Caco-2 (cell line): ENCODE measurements at regions not wholly inside any gene's neighbourhood (a gene's known extent, or its start where the extent isn't known, plus 50 kb on each side); places are given as distances from the start of the nearest gene placed in this dataset.

Experiments
- BruUV-seq: library from RNA; stranded (reverse); fragments of 400-500 nt; replicated peaks from 2 replicates; lab custom pipeline; 2021; lab: Mats Ljungman, UMichigan
- CTCF ChIA-PET: fragments of 300-600 bp; sonication (Branson Sonifier 250); formaldehyde crosslinking; loops from one replicate; lab custom pipeline; 2022; ENCODE audit warnings: antibody characterized with exemption; lab: Charles Lee
- POLR2A ChIA-PET: fragments of 300-600 bp; sonication (Branson Sonifier 250); formaldehyde crosslinking; loops from one replicate; lab custom pipeline; 2022; ENCODE audit warnings: antibody characterized with exemption; lab: Charles Lee
- DNase-seq, 2 experiments: peaks; one replicate each; pipeline versions ENCODE4 v3.0.0 to v3.0.0-alpha.2; 2020 to 2022
- H3K27me3 ChIP-seq: replicated peaks from 2 replicates; pipeline ENCODE4 v1.6.0; 2011; ENCODE audit warnings: low read length; ENCODE audit not compliant: control insufficient read depth, insufficient read depth
- H3K36me3 ChIP-seq: 2 replicates; pipeline ENCODE4 v1.5.1; 2011; ENCODE audit warnings: low read length; ENCODE audit not compliant: control insufficient read depth, insufficient read depth
- H3K4me1 ChIP-seq: fragments of 250-450 bp; sonication (Bioruptor Pico); 2 replicates; pipeline ENCODE4 v1.5.1; 2020; ENCODE audit warnings: mild to moderate bottlenecking
- H3K4me3 ChIP-seq: 2 replicates; pipeline ENCODE4 v1.5.1; 2011; ENCODE audit warnings: low read depth, mild to moderate bottlenecking, control low read depth, low read length
- H3K9me3 ChIP-seq: fragments of 250-450 bp; sonication (Bioruptor Pico); 2 replicates; pipeline ENCODE4 v1.5.1; 2020; ENCODE audit warnings: mild to moderate bottlenecking, moderate library complexity
- H3K27ac Mint-ChIP-seq: one replicate; pipeline ENCODE4 v1.8.0; 2022; ENCODE audit warnings: mixed read lengths; ENCODE audit not compliant: unreplicated experiment
- H3K27me3 Mint-ChIP-seq: one replicate; pipeline ENCODE4 v1.8.0; 2022; ENCODE audit warnings: mixed read lengths; ENCODE audit not compliant: insufficient read depth, unreplicated experiment
- H3K36me3 Mint-ChIP-seq: one replicate; pipeline ENCODE4 v1.8.0; 2022; ENCODE audit warnings: mild to moderate bottlenecking, mixed read lengths; ENCODE audit not compliant: insufficient read depth, unreplicated experiment
- H3K4me1 Mint-ChIP-seq: one replicate; pipeline ENCODE4 v1.8.0; 2022; ENCODE audit warnings: low read depth, mixed read lengths; ENCODE audit not compliant: unreplicated experiment
- H3K4me3 Mint-ChIP-seq: one replicate; pipeline ENCODE4 v1.8.0; 2022; ENCODE audit warnings: mild to moderate bottlenecking, moderate library complexity, mixed read lengths; ENCODE audit not compliant: unreplicated experiment
- H3K9me3 Mint-ChIP-seq: one replicate; pipeline ENCODE4 v1.8.0; 2022; ENCODE audit warnings: mixed read lengths; ENCODE audit not compliant: unreplicated experiment
- intact Hi-C: fragments of 100-400 bp; cut with micrococcal nuclease; formaldehyde crosslinking; loops from one replicate; pipeline ENCODE4 v1.10.0; 2022; ENCODE audit not compliant: unreplicated experiment
- TF ChIP-seq, protein P1 (sequence below), 2 experiments: fragments of 200-600 bp in 1 of 2; IDR thresholded peaks; 1 replicate in 1 of 2; 2 replicates in 1 of 2; pipeline versions ENCODE4 v1.5.1 to v1.8.0; 2011 to 2022; ENCODE audit warnings: antibody characterized with exemption in 1 of 2, control low read depth in 1 of 2, inconsistent platforms in 1 of 2, low read depth in 1 of 2, low read length in 1 of 2, mild to moderate bottlenecking in 1 of 2, moderate library complexity in 1 of 2; ENCODE audit not compliant: insufficient read depth in 1 of 2, severe bottlenecking in 1 of 2, unreplicated experiment in 1 of 2

DNA sequence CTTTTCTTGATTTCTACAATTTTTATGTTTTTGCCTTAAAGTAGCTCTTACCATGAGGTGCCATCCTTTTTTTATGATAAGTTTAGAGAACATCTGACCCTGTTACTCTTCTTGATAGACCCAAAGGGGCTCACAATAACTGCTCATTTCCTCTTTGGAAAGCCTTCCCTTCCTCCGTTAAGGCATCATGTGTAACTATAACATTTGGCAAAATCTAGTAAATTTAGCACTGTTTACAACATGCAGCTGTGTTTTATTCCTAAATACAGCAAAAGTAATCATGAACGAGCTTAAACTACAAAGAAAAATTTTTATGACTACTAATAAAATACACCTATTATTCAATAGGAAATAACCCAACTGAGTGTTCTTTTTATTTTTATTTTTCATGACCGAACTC lies 705.1 kb downstream of the MAT2B start:
- no peak overlapping the region for H3K27ac Mint-ChIP-seq
- POLR2A ChIA-PET = no interaction called here
- no peaks in the 10 kb centered on the region for H3K9me3 Mint-ChIP-seq
- Histone ChIP-seq H3K4me1 (no peaks in the 10 kb centered on the region; the same call in 1 of the 2 replicates), H3K4me3 (no peak overlapping the region), H3K27me3 (no peaks in the 10 kb centered on the region), H3K36me3 (no peaks in the 10 kb centered on the region), H3K9me3 (no peaks in the 10 kb centered on the region)
- no TSS peak for BruUV-seq
- H3K27me3 Mint-ChIP-seq = no peaks in the 10 kb centered on the region
- H3K36me3 Mint-ChIP-seq = no peaks in the 10 kb centered on the region
- intact Hi-C loops = no loop called here
- H3K4me1 Mint-ChIP-seq = no peaks in the 10 kb centered on the region
- CTCF ChIA-PET = no interaction called here
- H3K4me3 Mint-ChIP-seq = no peak overlapping the region
- TF ChIP-seq, protein P1, sequence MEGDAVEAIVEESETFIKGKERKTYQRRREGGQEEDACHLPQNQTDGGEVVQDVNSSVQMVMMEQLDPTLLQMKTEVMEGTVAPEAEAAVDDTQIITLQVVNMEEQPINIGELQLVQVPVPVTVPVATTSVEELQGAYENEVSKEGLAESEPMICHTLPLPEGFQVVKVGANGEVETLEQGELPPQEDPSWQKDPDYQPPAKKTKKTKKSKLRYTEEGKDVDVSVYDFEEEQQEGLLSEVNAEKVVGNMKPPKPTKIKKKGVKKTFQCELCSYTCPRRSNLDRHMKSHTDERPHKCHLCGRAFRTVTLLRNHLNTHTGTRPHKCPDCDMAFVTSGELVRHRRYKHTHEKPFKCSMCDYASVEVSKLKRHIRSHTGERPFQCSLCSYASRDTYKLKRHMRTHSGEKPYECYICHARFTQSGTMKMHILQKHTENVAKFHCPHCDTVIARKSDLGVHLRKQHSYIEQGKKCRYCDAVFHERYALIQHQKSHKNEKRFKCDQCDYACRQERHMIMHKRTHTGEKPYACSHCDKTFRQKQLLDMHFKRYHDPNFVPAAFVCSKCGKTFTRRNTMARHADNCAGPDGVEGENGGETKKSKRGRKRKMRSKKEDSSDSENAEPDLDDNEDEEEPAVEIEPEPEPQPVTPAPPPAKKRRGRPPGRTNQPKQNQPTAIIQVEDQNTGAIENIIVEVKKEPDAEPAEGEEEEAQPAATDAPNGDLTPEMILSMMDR (IDR thresholded peaks at IDR 0.05; ENCODE audit: insufficient read depth in 1 of 2, low read depth in 1 of 2, low read length in 1 of 2, severe bottlenecking in 1 of 2, unreplicated experiment in 1 of 2) = no peak
- no peak for DNase-seq

GRCh38 chr5:164214698-164215097 lies 709.3 kb downstream of the MAT2B start:
- H3K9me3 ChIP-seq = no peaks in the 10 kb centered on the region
- no peak overlapping the region for H3K4me3 ChIP-seq
- H3K4me1 ChIP-seq = no peaks in the 10 kb centered on the region
- H3K27me3 ChIP-seq = no peaks in the 10 kb centered on the region
- Mint-ChIP-seq H3K36me3 (no peaks in the 10 kb centered on the region), H3K27me3 (peaks cover 2% of the 10 kb centered on the region), H3K4me3 (no peak overlapping the region), H3K4me1 (no peaks in the 10 kb centered on the region), H3K27ac (no peak overlapping the region), H3K9me3 (no peaks in the 10 kb centered on the region)
- TF ChIP-seq, protein P1 (IDR thresholded peaks at IDR 0.05; ENCODE audit: insufficient read depth in 1 of 2, low read depth in 1 of 2, low read length in 1 of 2, severe bottlenecking in 1 of 2, unreplicated experiment in 1 of 2) = no peak
- no peaks in the 10 kb centered on the region for H3K36me3 ChIP-seq
- no peak for DNase-seq
- intact Hi-C loops = no loop called here
- ChIA-PET CTCF (no interaction called here), POLR2A (no interaction called here)
- no TSS peak for BruUV-seq

GRCh38 chr5:164217464-164217863 lies 712.0 kb downstream of the MAT2B start:
- Mint-ChIP-seq H3K4me3 (no peak overlapping the region), H3K9me3 (no peaks in the 10 kb centered on the region), H3K4me1 (no peaks in the 10 kb centered on the region), H3K36me3 (no peaks in the 10 kb centered on the region), H3K27ac (no peak overlapping the region), H3K27me3 (peaks cover 2% of the 10 kb centered on the region)
- BruUV-seq = no TSS peak
- CTCF ChIA-PET = no interaction called here
- no peaks in the 10 kb centered on the region for H3K27me3 ChIP-seq
- intact Hi-C loops = no loop called here
- TF ChIP-seq, protein P1 (IDR thresholded peaks at IDR 0.05; ENCODE audit: insufficient read depth in 1 of 2, low read depth in 1 of 2, low read length in 1 of 2, severe bottlenecking in 1 of 2, unreplicated experiment in 1 of 2) = no peak
- no peak overlapping the region for H3K4me3 ChIP-seq
- H3K36me3 ChIP-seq = no peaks in the 10 kb centered on the region
- DNase-seq = no peak
- no peaks in the 10 kb centered on the region for H3K9me3 ChIP-seq
- H3K4me1 ChIP-seq = no peaks in the 10 kb centered on the region
- POLR2A ChIA-PET = no interaction called here
